ENCODE measurements at regions not wholly inside any gene's neighbourhood (a gene's known extent, or its start where the extent isn't known, plus 50 kb on each side); places are given as distances from the start of the nearest gene placed in this dataset.
A peak's percentile ranks its signal among the peaks of the same experiment; 100 is the strongest.

DNA sequence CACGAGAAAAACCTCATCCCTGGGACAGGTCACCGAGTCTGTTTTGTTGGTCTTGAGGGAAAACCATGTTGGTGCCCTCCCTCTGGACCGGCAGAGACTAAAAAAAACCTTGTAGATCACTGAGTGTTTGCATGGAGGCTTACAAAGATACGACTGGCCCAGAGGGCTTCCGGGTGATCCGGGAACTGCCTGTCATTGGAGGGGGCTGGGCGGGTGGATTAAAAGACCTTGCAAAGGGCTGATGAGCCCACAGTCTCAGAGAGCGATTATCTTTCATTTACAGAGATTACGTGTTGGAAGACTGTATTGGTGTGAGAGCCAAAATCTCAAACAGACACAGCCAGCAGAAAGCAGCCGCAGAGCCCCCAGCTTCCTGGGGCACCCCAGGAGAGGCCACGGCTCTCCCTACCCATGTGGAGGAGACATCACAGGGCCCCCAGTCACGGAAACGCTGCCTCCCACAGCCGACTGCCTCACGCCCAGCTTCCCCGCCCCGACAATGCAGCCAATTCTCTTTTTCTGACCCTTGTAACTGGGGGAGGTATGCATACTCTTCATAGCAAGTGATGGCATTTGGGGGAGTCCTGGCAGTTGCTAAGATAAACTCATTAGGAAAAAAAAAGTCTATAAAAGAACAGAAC, 426.4 kb downstream of the CTTN start:
- Histone ChIP-seq H3K36me3 (ENCODE audit: control insufficient read depth in 3 of 3, insufficient read depth in 3 of 3, low read length in 3 of 3) (no peaks in the 10 kb centered on the region), H3K9ac (ENCODE audit: low read depth in 1 of 3, low read length in 3 of 3) (no peak overlapping the region), H3K9me3 (ENCODE audit: control insufficient read depth in 3 of 3, low read length in 3 of 3) (no peaks in the 10 kb centered on the region), H3K27me3 (ENCODE audit: control insufficient read depth in 3 of 3, insufficient read depth in 3 of 3, low read length in 3 of 3) (peaks cover 72 to 82% (median 80%) of the 10 kb centered on the region in 3 donors), H3K4me3 (ENCODE audit: low read length in 3 of 3) (no peak overlapping the region), H3K4me1 (ENCODE audit: control insufficient read depth in 3 of 3, insufficient read depth in 3 of 3, low read length in 3 of 3) (peaks cover 0 to 6% (median 4%) of the 10 kb centered on the region in 3 donors), H3K27ac (ENCODE audit: low read depth, low read length) (no peak overlapping the region)

GRCh38 chr11:70825893-70826540, 426.4 kb downstream of the SHANK2 start:
- peaks cover 80 to 85% (median 81%) of the 10 kb centered on the region in 3 donors for H3K27me3 ChIP-seq (ENCODE audit: control insufficient read depth in 3 of 3, insufficient read depth in 3 of 3, low read length in 3 of 3)
- H3K27ac ChIP-seq (ENCODE audit: low read depth, low read length) = no peak overlapping the region
- peak overlapping the region in 2 of 3 donors; percentile 3 to 29 for H3K4me3 ChIP-seq (ENCODE audit: low read length in 3 of 3)
- no peaks in the 10 kb centered on the region for H3K36me3 ChIP-seq (ENCODE audit: control insufficient read depth in 3 of 3, insufficient read depth in 3 of 3, low read length in 3 of 3)
- H3K4me1 ChIP-seq (ENCODE audit: control insufficient read depth in 3 of 3, insufficient read depth in 3 of 3, low read length in 3 of 3) = peaks cover 0 to 6% (median 4%) of the 10 kb centered on the region in 3 donors
- no peak overlapping the region for H3K9ac ChIP-seq (ENCODE audit: low read depth in 1 of 3, low read length in 3 of 3)
- no peaks in the 10 kb centered on the region for H3K9me3 ChIP-seq (ENCODE audit: control insufficient read depth in 3 of 3, low read length in 3 of 3)

DNA sequence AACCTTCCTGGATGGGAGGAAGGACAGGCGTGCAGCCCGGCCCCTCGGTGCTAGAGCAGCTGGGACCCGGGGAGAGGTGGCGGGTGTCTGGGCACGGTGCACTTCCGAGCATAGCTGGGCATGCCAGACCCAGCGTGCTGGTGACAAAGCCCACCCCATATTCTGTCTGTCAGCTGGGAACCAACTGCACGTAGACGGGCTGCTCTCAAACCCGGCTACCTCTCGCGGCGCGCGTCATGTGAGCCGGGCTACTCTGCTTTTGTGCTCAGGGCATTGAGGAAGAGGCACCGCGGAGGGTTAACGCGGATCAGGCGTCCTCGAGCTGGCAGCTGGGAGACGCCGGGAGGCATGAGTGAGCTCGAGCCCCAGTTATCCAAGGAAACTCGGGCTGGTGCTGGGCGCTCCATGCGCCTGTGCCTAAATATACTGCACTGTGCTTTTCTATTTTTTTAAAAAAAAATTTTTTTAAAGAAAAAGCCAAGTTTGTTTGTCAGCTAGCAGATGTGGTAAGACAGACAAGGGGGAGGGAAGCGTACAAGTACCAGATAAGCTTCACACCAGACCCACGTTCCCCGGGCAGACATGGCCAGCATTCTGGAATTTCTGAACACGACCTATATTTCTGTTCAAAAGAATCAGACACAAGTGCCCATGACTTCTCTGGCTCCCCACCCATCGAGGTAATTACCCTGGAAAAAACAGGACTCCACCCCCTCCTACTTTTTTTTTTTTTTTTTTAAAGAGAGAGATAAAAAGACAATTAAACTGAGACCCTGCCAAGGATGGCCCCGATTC, 425.6 kb downstream of the SHANK2 start:
- peaks cover 0 to 6% (median 4%) of the 10 kb centered on the region in 3 donors for H3K4me1 ChIP-seq (ENCODE audit: control insufficient read depth in 3 of 3, insufficient read depth in 3 of 3, low read length in 3 of 3)
- H3K9me3 ChIP-seq (ENCODE audit: control insufficient read depth in 3 of 3, low read length in 3 of 3) = no peaks in the 10 kb centered on the region
- peaks cover 79 to 85% (median 79%) of the 10 kb centered on the region in 3 donors for H3K27me3 ChIP-seq (ENCODE audit: control insufficient read depth in 3 of 3, insufficient read depth in 3 of 3, low read length in 3 of 3)
- no peak overlapping the region for H3K27ac ChIP-seq (ENCODE audit: low read depth, low read length)
- H3K9ac ChIP-seq (ENCODE audit: low read depth in 1 of 3, low read length in 3 of 3) = no peak overlapping the region
- peak overlapping the region in 2 of 3 donors; percentile 3 to 29 for H3K4me3 ChIP-seq (ENCODE audit: low read length in 3 of 3)
- no peaks in the 10 kb centered on the region for H3K36me3 ChIP-seq (ENCODE audit: control insufficient read depth in 3 of 3, insufficient read depth in 3 of 3, low read length in 3 of 3)

DNA sequence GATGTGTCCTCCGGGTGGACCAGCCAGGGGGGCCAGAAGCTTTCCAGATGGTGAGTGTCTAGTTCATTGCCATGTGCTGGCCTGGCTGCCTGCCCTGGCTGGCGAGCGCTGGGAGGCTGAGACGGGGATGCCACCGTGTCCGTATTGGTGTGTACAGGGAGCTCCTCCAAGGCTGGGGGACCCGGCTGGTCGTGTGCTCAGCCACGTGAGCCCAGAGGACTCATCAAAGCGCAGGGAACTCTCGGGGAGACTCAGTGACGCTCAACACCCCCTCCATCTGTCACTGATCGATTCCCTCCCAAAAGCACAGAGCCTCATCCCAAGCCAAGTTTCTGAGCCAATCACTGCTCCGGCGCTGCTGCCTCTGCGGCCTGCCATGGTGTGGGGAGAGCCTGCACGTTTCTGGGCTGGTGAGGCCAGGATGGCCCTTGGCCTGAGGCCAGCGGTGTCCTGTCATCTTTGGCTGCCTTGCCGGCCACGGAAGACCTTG, 423.7 kb downstream of the SHANK2 start:
- no peak overlapping the region for H3K4me3 ChIP-seq (ENCODE audit: low read length in 3 of 3)
- H3K36me3 ChIP-seq (ENCODE audit: control insufficient read depth in 3 of 3, insufficient read depth in 3 of 3, low read length in 3 of 3) = no peaks in the 10 kb centered on the region
- no peak overlapping the region for H3K9ac ChIP-seq (ENCODE audit: low read depth in 1 of 3, low read length in 3 of 3)
- H3K4me1 ChIP-seq (ENCODE audit: control insufficient read depth in 3 of 3, insufficient read depth in 3 of 3, low read length in 3 of 3) = peaks cover 0 to 6% (median 4%) of the 10 kb centered on the region in 3 donors
- H3K9me3 ChIP-seq (ENCODE audit: control insufficient read depth in 3 of 3, low read length in 3 of 3) = no peaks in the 10 kb centered on the region
- no peak overlapping the region for H3K27ac ChIP-seq (ENCODE audit: low read depth, low read length)
- peaks cover 66 to 87% (median 75%) of the 10 kb centered on the region in 3 donors for H3K27me3 ChIP-seq (ENCODE audit: control insufficient read depth in 3 of 3, insufficient read depth in 3 of 3, low read length in 3 of 3)

DNA sequence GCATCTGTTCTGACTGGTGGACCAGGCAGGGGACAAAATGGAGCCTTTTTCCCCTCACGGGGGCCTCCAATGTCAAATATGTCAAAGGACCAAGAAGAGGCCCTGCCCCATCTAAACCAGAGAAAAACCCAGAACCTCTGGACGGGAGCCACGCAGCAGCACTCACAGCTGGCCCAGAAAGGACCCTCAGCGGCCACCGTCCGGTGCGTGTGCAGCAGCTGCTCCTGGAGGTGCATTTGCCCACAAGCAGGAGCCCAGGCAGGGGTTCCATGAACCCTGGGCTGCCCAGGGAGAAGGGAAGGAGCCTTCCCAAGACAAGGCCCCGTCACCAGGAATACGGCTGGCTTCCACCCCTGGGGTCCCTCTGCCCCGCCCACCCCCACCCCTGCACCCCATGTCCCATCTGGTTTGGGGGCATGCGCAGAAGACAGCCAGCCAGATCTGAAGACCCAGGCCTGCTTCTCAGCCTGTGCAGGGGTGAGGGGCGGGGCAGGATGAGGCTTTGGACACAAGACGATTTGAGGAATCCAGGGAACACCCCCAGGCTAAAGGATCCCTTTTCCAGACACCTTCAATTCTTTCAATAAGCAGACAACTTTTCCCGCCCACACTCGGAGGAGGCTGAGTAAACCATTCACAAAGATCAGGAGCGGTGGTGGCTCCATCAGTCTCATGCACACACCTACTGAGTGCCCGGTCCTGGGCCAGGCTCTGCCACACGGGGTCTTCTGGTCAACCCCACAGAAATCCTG, 423.1 kb downstream of the SHANK2 start:
- Histone ChIP-seq H3K4me1 (ENCODE audit: control insufficient read depth in 3 of 3, insufficient read depth in 3 of 3, low read length in 3 of 3) (peaks cover 0 to 6% (median 4%) of the 10 kb centered on the region in 3 donors), H3K27ac (ENCODE audit: low read depth, low read length) (no peak overlapping the region), H3K27me3 (ENCODE audit: control insufficient read depth in 3 of 3, insufficient read depth in 3 of 3, low read length in 3 of 3) (peaks cover 59 to 82% (median 69%) of the 10 kb centered on the region in 3 donors), H3K36me3 (ENCODE audit: control insufficient read depth in 3 of 3, insufficient read depth in 3 of 3, low read length in 3 of 3) (no peaks in the 10 kb centered on the region), H3K4me3 (ENCODE audit: low read length in 3 of 3) (no peak overlapping the region), H3K9ac (ENCODE audit: low read depth in 1 of 3, low read length in 3 of 3) (no peak overlapping the region), H3K9me3 (ENCODE audit: control insufficient read depth in 3 of 3, low read length in 3 of 3) (no peaks in the 10 kb centered on the region)

GRCh38 chr11:70829886-70830272, 422.5 kb downstream of the SHANK2 start:
- Histone ChIP-seq H3K9me3 (ENCODE audit: control insufficient read depth in 3 of 3, low read length in 3 of 3) (no peaks in the 10 kb centered on the region), H3K4me1 (ENCODE audit: control insufficient read depth in 3 of 3, insufficient read depth in 3 of 3, low read length in 3 of 3) (peaks cover 0 to 6% (median 4%) of the 10 kb centered on the region in 3 donors), H3K36me3 (ENCODE audit: control insufficient read depth in 3 of 3, insufficient read depth in 3 of 3, low read length in 3 of 3) (no peaks in the 10 kb centered on the region), H3K9ac (ENCODE audit: low read depth in 1 of 3, low read length in 3 of 3) (no peak overlapping the region), H3K27ac (ENCODE audit: low read depth, low read length) (no peak overlapping the region), H3K4me3 (ENCODE audit: low read length in 3 of 3) (no peak overlapping the region), H3K27me3 (ENCODE audit: control insufficient read depth in 3 of 3, insufficient read depth in 3 of 3, low read length in 3 of 3) (peaks cover 54 to 77% (median 63%) of the 10 kb centered on the region in 3 donors)

DNA sequence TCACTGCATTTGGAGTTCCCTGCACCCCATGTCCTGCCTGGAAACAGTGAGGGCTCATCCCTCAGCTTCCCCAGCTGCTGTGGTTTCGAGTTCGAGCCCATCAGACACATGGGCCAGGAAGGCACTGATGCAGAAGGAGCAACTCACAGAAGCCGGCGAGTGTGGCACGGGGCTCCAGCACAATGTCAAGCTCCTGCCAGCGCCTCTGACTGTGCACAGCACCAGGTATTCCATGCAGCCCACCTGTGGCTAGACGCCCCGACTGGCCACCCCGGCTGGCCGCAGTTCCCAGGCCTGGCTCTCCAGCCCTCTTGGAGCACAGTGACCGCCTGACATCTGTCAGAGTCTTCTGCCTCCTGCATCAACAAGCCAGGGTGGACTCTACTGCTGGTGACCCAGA, 419.4 kb downstream of the SHANK2 start:
- no peak overlapping the region for H3K9ac ChIP-seq (ENCODE audit: low read depth in 1 of 3, low read length in 3 of 3)
- H3K27me3 ChIP-seq (ENCODE audit: control insufficient read depth in 3 of 3, insufficient read depth in 3 of 3, low read length in 3 of 3) = peaks cover 38 to 67% (median 42%) of the 10 kb centered on the region in 3 donors
- H3K9me3 ChIP-seq (ENCODE audit: control insufficient read depth in 3 of 3, low read length in 3 of 3) = no peaks in the 10 kb centered on the region
- H3K36me3 ChIP-seq (ENCODE audit: control insufficient read depth in 3 of 3, insufficient read depth in 3 of 3, low read length in 3 of 3) = no peaks in the 10 kb centered on the region
- H3K4me3 ChIP-seq (ENCODE audit: low read length in 3 of 3) = no peak overlapping the region
- H3K27ac ChIP-seq (ENCODE audit: low read depth, low read length) = no peak overlapping the region
- H3K4me1 ChIP-seq (ENCODE audit: control insufficient read depth in 3 of 3, insufficient read depth in 3 of 3, low read length in 3 of 3) = no peaks in the 10 kb centered on the region

- H3K4me1 ChIP-seq (ENCODE audit: control insufficient read depth in 3 of 3, insufficient read depth in 3 of 3, low read length in 3 of 3) = no peaks in the 10 kb centered on the region
- no peak overlapping the region for H3K9ac ChIP-seq (ENCODE audit: low read depth in 1 of 3, low read length in 3 of 3)
- no peaks in the 10 kb centered on the region for H3K36me3 ChIP-seq (ENCODE audit: control insufficient read depth in 3 of 3, insufficient read depth in 3 of 3, low read length in 3 of 3)
- H3K9me3 ChIP-seq (ENCODE audit: control insufficient read depth in 3 of 3, low read length in 3 of 3) = peaks cover 0 to 5% (median 3%) of the 10 kb centered on the region in 3 donors
- H3K27ac ChIP-seq (ENCODE audit: low read depth, low read length) = no peak overlapping the region
- H3K4me3 ChIP-seq (ENCODE audit: low read length in 3 of 3) = no peak overlapping the region
- peaks cover 33 to 62% (median 37%) of the 10 kb centered on the region in 3 donors for H3K27me3 ChIP-seq (ENCODE audit: control insufficient read depth in 3 of 3, insufficient read depth in 3 of 3, low read length in 3 of 3)
Observed at GRCh38 chr11:70833554-70833953, 418.8 kb downstream of the SHANK2 start.

DNA sequence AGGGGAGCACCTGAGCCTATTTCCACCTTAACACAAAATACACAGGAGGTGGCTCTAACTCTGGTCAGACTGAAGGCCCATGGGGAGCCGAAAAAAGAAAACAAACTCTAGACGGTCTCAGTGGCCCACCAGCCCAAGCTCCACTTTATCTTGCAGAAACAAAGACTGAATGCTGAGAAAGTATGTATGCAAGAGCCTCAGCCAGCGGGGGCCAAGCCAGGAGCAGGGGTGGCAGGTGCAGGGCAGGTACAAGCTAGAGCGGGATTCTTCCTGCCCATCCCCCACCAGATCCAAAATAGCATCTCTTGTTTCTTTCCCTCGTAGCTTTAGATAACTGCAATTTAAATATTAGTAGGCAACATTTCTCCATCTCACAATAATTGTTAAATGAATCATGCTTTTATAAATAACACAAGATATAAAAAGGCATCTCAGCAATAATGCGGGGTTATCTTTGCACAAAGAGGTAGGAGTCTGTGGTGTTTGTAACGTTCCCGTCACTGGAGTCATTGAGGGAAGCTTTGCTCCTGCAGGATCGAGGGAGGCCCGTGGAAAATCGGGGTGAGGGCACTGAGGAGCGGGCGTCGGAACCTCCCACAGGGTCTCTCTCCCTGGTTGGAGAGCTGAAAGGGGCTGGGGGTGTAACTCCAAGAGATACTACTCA, 418.0 kb downstream of the SHANK2 start:
- Histone ChIP-seq H3K36me3 (ENCODE audit: control insufficient read depth in 3 of 3, insufficient read depth in 3 of 3, low read length in 3 of 3) (no peaks in the 10 kb centered on the region), H3K27me3 (ENCODE audit: control insufficient read depth in 3 of 3, insufficient read depth in 3 of 3, low read length in 3 of 3) (peaks cover 27 to 58% (median 30%) of the 10 kb centered on the region in 3 donors), H3K4me3 (ENCODE audit: low read length in 3 of 3) (no peak overlapping the region)

More for the DNA sequence above, 418.0 kb downstream of the SHANK2 start:
- Histone ChIP-seq H3K9me3 (ENCODE audit: control insufficient read depth in 3 of 3, low read length in 3 of 3) (peaks cover 0 to 5% (median 3%) of the 10 kb centered on the region in 3 donors), H3K4me1 (ENCODE audit: control insufficient read depth in 3 of 3, insufficient read depth in 3 of 3, low read length in 3 of 3) (no peaks in the 10 kb centered on the region), H3K9ac (ENCODE audit: low read depth in 1 of 3, low read length in 3 of 3) (no peak overlapping the region), H3K27ac (ENCODE audit: low read depth, low read length) (no peak overlapping the region)
